Natural killer cell (primary cell): ENCODE measurements at regions not wholly inside any gene's neighbourhood (a gene's known extent, or its start where the extent isn't known, plus 50 kb on each side); places are given as distances from the start of the nearest gene placed in this dataset.

ENCODE experiments used
- ATAC-seq, 3 donors: fragments of 150-1000 bp in 2 of 3; fragments of 200-7000 bp in 1 of 3; cut with Tn5 transposase; 1 replicate in 1 of 3; 2 replicates in 2 of 3; pipeline ENCODE4 v1.10.0; 2021; ENCODE audit warnings: mild to moderate bottlenecking in 2 of 3, moderate library complexity in 2 of 3
- DNase-seq, 2 donors: peaks; one replicate each; pipeline versions ENCODE4 v3.0.0 to v3.0.0-alpha.2; 2013 to 2021; ENCODE audit warnings: mixed read lengths in 1 of 2
- H3K27ac ChIP-seq: one replicate; pipeline ENCODE4 v1.5.1; 2013; ENCODE audit warnings: mild to moderate bottlenecking, low read length
- H3K27me3 ChIP-seq: one replicate; pipeline ENCODE4 v1.6.1; 2013; ENCODE audit warnings: low read length; ENCODE audit not compliant: control insufficient read depth, insufficient read depth
- H3K36me3 ChIP-seq: one replicate; pipeline ENCODE4 v1.6.1; 2013; ENCODE audit warnings: low read length; ENCODE audit not compliant: control insufficient read depth, insufficient read depth
- H3K4me1 ChIP-seq: one replicate; pipeline ENCODE4 v1.6.1; 2013; ENCODE audit warnings: low read length; ENCODE audit not compliant: control insufficient read depth, insufficient read depth
- H3K4me3 ChIP-seq: one replicate; pipeline ENCODE4 v1.5.1; 2013; ENCODE audit warnings: low read length
- H3K9me3 ChIP-seq: one replicate; pipeline ENCODE4 v1.6.1; 2013; ENCODE audit warnings: low read length; ENCODE audit not compliant: control insufficient read depth, insufficient read depth
- H3K27ac Mint-ChIP-seq, 2 donors: one replicate each; pipeline ENCODE4 v1.8.0; 2022; ENCODE audit warnings: mild to moderate bottlenecking in 2 of 2, mixed read lengths in 2 of 2, moderate library complexity in 1 of 2
- H3K27me3 Mint-ChIP-seq, 2 donors: one replicate each; pipeline ENCODE4 v1.8.0; 2022; ENCODE audit warnings: low read depth in 2 of 2, mixed read lengths in 2 of 2
- H3K36me3 Mint-ChIP-seq: one replicate; pipeline ENCODE4 v1.8.0; 2022; ENCODE audit warnings: mixed read lengths
- H3K4me1 Mint-ChIP-seq, 2 donors: one replicate each; pipeline ENCODE4 v1.8.0; 2022; ENCODE audit warnings: mixed read lengths in 2 of 2
- H3K4me3 Mint-ChIP-seq: one replicate; pipeline ENCODE4 v1.8.0; 2022; ENCODE audit warnings: mild to moderate bottlenecking, moderate library complexity, mixed read lengths
- H3K9me3 Mint-ChIP-seq, 2 donors: one replicate each; pipeline ENCODE4 v1.8.0; 2022; ENCODE audit warnings: mixed read lengths in 2 of 2
- WGBS: methylation state at CpG from one replicate; pipeline ENCODE4 v1.1.7; 2013; ENCODE audit warnings: missing lambda C conversion rate; ENCODE audit not compliant: insufficient coverage; 5-methylcytosine and 5-hydroxymethylcytosine counted together
- intact Hi-C: fragments of 100-400 bp; cut with micrococcal nuclease; formaldehyde crosslinking; loops from one replicate; pipeline ENCODE4 v1.14.2; 2022
- TF ChIP-seq, protein P1 (sequence below): fragments of 200-600 bp; IDR thresholded peaks from one replicate; pipeline ENCODE4 v1.8.0; 2022; ENCODE audit warnings: antibody characterized with exemption

DNA sequence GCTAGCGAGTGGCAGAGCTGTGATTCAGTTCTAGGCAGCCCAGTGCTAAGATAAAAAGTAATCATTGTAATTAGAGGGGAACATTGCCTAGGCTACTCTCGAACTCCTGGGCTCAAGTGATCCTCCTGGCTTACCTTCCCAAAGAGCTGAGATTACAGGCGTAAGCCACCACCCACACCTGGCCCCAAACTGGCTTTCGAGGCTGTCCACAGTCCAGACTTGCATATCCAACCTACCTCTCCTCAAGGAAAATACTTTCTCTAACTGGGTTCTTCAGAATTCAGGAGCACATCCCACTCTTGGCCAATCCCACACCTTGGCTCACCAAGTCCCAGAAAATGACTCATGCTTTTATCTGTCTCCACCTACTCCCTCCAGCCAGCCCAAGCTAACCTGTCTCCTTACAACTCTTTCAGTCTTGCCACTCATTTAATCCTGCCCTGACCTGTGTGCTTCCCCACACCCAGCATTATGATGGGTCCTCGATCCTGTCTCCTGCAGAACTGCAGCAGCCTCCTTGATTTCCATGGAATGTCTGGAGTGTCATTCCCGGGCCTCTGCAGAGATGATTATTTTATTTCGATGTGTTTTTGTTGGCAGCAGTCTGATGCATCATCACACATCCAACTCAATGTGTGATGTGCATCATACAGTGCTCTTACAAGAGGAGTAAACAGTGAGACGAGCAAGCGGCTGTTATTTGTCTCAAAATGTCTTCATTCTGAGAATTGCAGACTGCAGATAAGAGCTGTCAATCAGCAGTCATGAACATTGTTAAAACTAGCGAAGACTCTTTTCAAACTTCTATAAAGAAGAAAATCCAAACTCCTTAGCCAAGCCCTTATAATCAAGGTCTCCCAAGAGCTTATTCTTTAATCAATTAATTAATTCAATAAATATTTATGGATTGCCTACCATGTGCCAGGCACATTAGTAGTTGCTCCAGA, 167.3 kb downstream of the SEC61B start:
- WGBS = 92% methylated on average over 10 of the region's 10 CpGs
- H3K27me3 ChIP-seq = no peaks in the 10 kb centered on the region
- H3K9me3 ChIP-seq = no peaks in the 10 kb centered on the region
- intact Hi-C loops = no loop called here
- no peaks in the 10 kb centered on the region for H3K36me3 ChIP-seq
- no peak overlapping the region for H3K27ac Mint-ChIP-seq
- H3K4me1 ChIP-seq = no peaks in the 10 kb centered on the region
- DNase-seq = no peak
- H3K4me1 Mint-ChIP-seq = no peaks in the 10 kb centered on the region
- no peak for ATAC-seq
- H3K4me3 ChIP-seq = no peak overlapping the region
- H3K27ac ChIP-seq = no peak overlapping the region
- no peak overlapping the region for H3K4me3 Mint-ChIP-seq
- H3K9me3 Mint-ChIP-seq = no peaks in the 10 kb centered on the region
- no peaks in the 10 kb centered on the region for H3K36me3 Mint-ChIP-seq
- TF ChIP-seq, protein P1, sequence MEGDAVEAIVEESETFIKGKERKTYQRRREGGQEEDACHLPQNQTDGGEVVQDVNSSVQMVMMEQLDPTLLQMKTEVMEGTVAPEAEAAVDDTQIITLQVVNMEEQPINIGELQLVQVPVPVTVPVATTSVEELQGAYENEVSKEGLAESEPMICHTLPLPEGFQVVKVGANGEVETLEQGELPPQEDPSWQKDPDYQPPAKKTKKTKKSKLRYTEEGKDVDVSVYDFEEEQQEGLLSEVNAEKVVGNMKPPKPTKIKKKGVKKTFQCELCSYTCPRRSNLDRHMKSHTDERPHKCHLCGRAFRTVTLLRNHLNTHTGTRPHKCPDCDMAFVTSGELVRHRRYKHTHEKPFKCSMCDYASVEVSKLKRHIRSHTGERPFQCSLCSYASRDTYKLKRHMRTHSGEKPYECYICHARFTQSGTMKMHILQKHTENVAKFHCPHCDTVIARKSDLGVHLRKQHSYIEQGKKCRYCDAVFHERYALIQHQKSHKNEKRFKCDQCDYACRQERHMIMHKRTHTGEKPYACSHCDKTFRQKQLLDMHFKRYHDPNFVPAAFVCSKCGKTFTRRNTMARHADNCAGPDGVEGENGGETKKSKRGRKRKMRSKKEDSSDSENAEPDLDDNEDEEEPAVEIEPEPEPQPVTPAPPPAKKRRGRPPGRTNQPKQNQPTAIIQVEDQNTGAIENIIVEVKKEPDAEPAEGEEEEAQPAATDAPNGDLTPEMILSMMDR = no peak
- H3K27me3 Mint-ChIP-seq = peaks cover 0 to 4% of the 10 kb centered on the region in 2 donors

DNA sequence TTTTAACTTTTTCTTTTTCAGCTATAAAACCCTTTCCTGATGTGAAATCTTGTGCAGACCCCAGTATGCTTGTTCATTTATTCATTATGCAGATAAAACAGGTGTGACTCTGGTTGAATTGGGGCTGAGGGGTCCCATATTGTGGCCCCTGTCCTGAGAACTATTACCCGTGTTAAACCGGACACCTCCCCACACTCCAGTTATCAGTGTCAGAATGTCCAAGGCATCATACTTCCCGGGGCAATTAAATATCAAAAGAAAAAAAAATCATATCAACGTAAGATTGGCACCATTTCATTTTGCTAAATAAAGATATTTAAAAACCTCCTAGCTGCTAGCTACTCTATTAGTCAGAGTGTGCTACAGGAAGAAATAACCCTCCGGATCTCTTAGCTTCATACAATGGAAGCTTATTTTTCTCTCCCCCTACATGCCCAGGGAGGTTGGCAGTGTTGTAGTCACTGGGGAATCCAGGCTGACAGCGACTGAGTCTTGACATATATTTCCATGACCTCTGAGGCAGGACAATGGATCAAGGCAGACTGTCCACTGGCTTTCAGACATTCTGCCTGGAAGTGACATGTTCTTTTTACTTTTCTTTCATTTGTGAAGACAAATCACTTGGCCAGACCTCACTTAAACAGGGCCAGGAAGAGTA, 170.0 kb downstream of the SEC61B start:
- no peaks in the 10 kb centered on the region for H3K27me3 Mint-ChIP-seq
- ATAC-seq (no peak), DNase-seq (no peak)
- WGBS = 94% methylated on average over 5 of the region's 6 CpGs
- H3K36me3 Mint-ChIP-seq = no peaks in the 10 kb centered on the region
- H3K9me3 ChIP-seq = no peaks in the 10 kb centered on the region
- H3K4me3 Mint-ChIP-seq = no peak overlapping the region
- no peak overlapping the region for H3K4me3 ChIP-seq
- no peaks in the 10 kb centered on the region for H3K36me3 ChIP-seq
- H3K9me3 Mint-ChIP-seq = no peaks in the 10 kb centered on the region
- H3K27ac ChIP-seq = no peak overlapping the region
- no peaks in the 10 kb centered on the region for H3K4me1 Mint-ChIP-seq
- no peak overlapping the region for H3K27ac Mint-ChIP-seq
- intact Hi-C loops = no loop called here
- no peaks in the 10 kb centered on the region for H3K27me3 ChIP-seq
- TF ChIP-seq, protein P1 = no peak
- H3K4me1 ChIP-seq = no peaks in the 10 kb centered on the region

DNA sequence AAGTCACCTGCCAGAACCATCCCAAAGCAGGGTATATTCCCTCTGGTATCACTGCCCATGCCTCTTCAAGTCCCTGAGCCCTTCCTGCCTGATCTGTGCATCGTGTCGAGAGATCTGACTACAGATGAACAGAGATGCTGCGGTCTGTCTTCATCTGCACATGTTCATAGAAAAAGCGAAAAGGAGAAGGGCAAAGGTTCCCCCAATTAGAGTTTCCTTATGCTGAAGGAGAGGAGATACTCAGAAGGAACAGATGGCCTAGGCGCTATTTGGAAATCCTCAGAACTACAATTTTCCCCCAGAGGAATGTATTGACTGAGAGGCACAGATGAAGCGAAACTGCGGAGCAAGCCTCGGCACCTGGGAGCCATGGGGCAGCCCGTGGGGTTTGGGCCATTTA, 170.9 kb downstream of the SEC61B start:
- TF ChIP-seq, protein P1 = no peak
- H3K4me1 Mint-ChIP-seq = no peaks in the 10 kb centered on the region
- H3K4me1 ChIP-seq = no peaks in the 10 kb centered on the region
- H3K27me3 ChIP-seq = no peaks in the 10 kb centered on the region
- no peaks in the 10 kb centered on the region for H3K36me3 Mint-ChIP-seq
- no peak overlapping the region for H3K4me3 ChIP-seq
- no peak for DNase-seq
- no peak overlapping the region for H3K27ac ChIP-seq
- no peak overlapping the region for H3K4me3 Mint-ChIP-seq
- H3K9me3 ChIP-seq = no peaks in the 10 kb centered on the region
- H3K36me3 ChIP-seq = no peaks in the 10 kb centered on the region
- ATAC-seq = no peak
- intact Hi-C loops = no loop called here
- no peak overlapping the region for H3K27ac Mint-ChIP-seq
- H3K27me3 Mint-ChIP-seq = no peaks in the 10 kb centered on the region
- H3K9me3 Mint-ChIP-seq = no peaks in the 10 kb centered on the region
- WGBS = 91% methylated on average over 9 of the region's 9 CpGs
